Liver (tissue), 8 donors: ENCODE measurements at regions not wholly inside any gene's neighbourhood (a gene's known extent, or its start where the extent isn't known, plus 50 kb on each side); places are given as distances from the start of the nearest gene placed in this dataset.

Experiments used
- DNase-seq: peaks from one replicate; pipeline ENCODE4 v3.0.0-alpha.2; 2017; ENCODE audit warnings: low spot score
- H3K27ac ChIP-seq, 2 donors: one replicate each; pipeline ENCODE4 v1.7.0; 2013; ENCODE audit warnings: inconsistent platforms in 2 of 2, low read length in 2 of 2, control low read depth in 1 of 2, low read depth in 1 of 2, mild to moderate bottlenecking in 1 of 2
- H3K27me3 ChIP-seq, 4 donors: one replicate each; pipeline versions ENCODE4 v1.6.1 to v1.7.0; 2013; ENCODE audit warnings: low read length in 3 of 4, inconsistent platforms in 1 of 4, mild to moderate bottlenecking in 1 of 4, moderate library complexity in 1 of 4; ENCODE audit not compliant: control insufficient read depth in 4 of 4, insufficient read depth in 4 of 4
- H3K36me3 ChIP-seq, 4 donors: one replicate each; pipeline versions ENCODE4 v1.6.1 to v1.7.0; 2013; ENCODE audit warnings: low read length in 3 of 4, mild to moderate bottlenecking in 3 of 4, low read depth in 1 of 4, moderate library complexity in 1 of 4; ENCODE audit not compliant: control insufficient read depth in 4 of 4, insufficient read depth in 3 of 4
- H3K4me1 ChIP-seq, 4 donors: one replicate each; pipeline versions ENCODE4 v1.6.1 to v1.7.0; 2013; ENCODE audit warnings: low read length in 3 of 4, mild to moderate bottlenecking in 3 of 4, moderate library complexity in 1 of 4; ENCODE audit not compliant: control insufficient read depth in 4 of 4, insufficient read depth in 4 of 4
- H3K4me3 ChIP-seq, 3 donors: one replicate each; pipeline versions ENCODE4 v1.6.1 to v1.7.0; 2013; ENCODE audit warnings: low read length in 3 of 3, control low read depth in 1 of 3, low read depth in 1 of 3, mild to moderate bottlenecking in 1 of 3
- H3K9ac ChIP-seq, 2 donors: one replicate each; pipeline ENCODE4 v1.7.0; 2013; ENCODE audit warnings: low read length in 2 of 2, mild to moderate bottlenecking in 2 of 2, moderate library complexity in 2 of 2, control low read depth in 1 of 2, low read depth in 1 of 2
- H3K9me3 ChIP-seq, 4 donors: one replicate each; pipeline versions ENCODE4 v1.6.1 to v1.7.0; 2013; ENCODE audit warnings: low read length in 3 of 4; ENCODE audit not compliant: control insufficient read depth in 4 of 4
- EGR1 ChIP-seq, 2 donors: IDR thresholded peaks; 2 replicates each; pipeline ENCODE4 v1.6.1; 2016 to 2018; ENCODE audit warnings: antibody characterized with exemption in 2 of 2, low read depth in 2 of 2
- FOXA1 ChIP-seq: IDR thresholded peaks from 2 replicates; pipeline ENCODE4 v1.6.1; 2016; ENCODE audit warnings: antibody characterized with exemption
- GABPA ChIP-seq, 2 donors: IDR thresholded peaks in 1 of 2; conservative IDR thresholded peaks in 1 of 2; 2 replicates each; pipeline ENCODE4 v1.6.1; 2016; ENCODE audit warnings: antibody characterized with exemption in 2 of 2, mild to moderate bottlenecking in 1 of 2, moderate library complexity in 1 of 2
- HNF4A ChIP-seq, 2 donors: conservative IDR thresholded peaks; 2 replicates each; pipeline ENCODE4 v1.6.1; 2016; ENCODE audit warnings: antibody characterized with exemption in 2 of 2, mild to moderate bottlenecking in 2 of 2
- HNF4G ChIP-seq: IDR thresholded peaks from 2 replicates; pipeline ENCODE4 v1.6.1; 2016; ENCODE audit warnings: antibody characterized with exemption
- JUND ChIP-seq, 2 donors: IDR thresholded peaks; 2 replicates each; pipeline ENCODE4 v1.6.1; 2016; ENCODE audit warnings: antibody characterized with exemption in 2 of 2
- NR2F2 ChIP-seq: IDR thresholded peaks from 2 replicates; pipeline ENCODE4 v1.6.1; 2016; ENCODE audit warnings: antibody characterized with exemption
- RXRA ChIP-seq, 2 donors: IDR thresholded peaks; 2 replicates each; pipeline ENCODE4 v1.6.1; 2017 to 2018; ENCODE audit warnings: antibody characterized with exemption in 2 of 2, mild to moderate bottlenecking in 1 of 2
- SP1 ChIP-seq: IDR thresholded peaks from 2 replicates; pipeline ENCODE4 v1.6.1; 2018; ENCODE audit warnings: antibody characterized with exemption, mild to moderate bottlenecking
- TAF1 ChIP-seq: conservative IDR thresholded peaks from 2 replicates; pipeline ENCODE4 v1.6.1; 2016; ENCODE audit warnings: antibody characterized with exemption, mild to moderate bottlenecking
- YY1 ChIP-seq: IDR thresholded peaks from 2 replicates; pipeline ENCODE4 v1.6.1; 2016; ENCODE audit warnings: antibody characterized with exemption, mild to moderate bottlenecking
- WGBS: extraction: QIAGEN DNeasy Blood & Tissue Kit; methylation state at CpG from one replicate; pipeline ENCODE4 v1.1.7; 2013; 5-methylcytosine and 5-hydroxymethylcytosine counted together
- TF ChIP-seq, protein P1 (sequence below): fragments of 150-350 bp; IDR thresholded peaks from 2 replicates; pipeline ENCODE4 v1.5.1; 2017; ENCODE audit warnings: improper control_type of control experiment, low read depth, low read length; ENCODE audit not compliant: missing input control
- TF ChIP-seq, protein P2 (sequence below): IDR thresholded peaks from 2 replicates; pipeline ENCODE4 v1.6.1; 2016; ENCODE audit warnings: antibody characterized with exemption
- TF ChIP-seq, protein P3 (sequence below): IDR thresholded peaks from 2 replicates; pipeline ENCODE4 v1.6.1; 2016; ENCODE audit warnings: antibody characterized with exemption
- TF ChIP-seq, protein P4 (sequence below): IDR thresholded peaks from 2 replicates; pipeline ENCODE4 v1.6.1; 2016; ENCODE audit warnings: antibody characterized with exemption
- TF ChIP-seq, protein P5 (sequence below): IDR thresholded peaks from 2 replicates; pipeline ENCODE4 v1.6.1; 2016; ENCODE audit warnings: antibody characterized with exemption, mild to moderate bottlenecking
- donor health status: healthy.
- donor health status: healthy.
- donor health status: healthy.
- donor health status: healthy.
- donor health status: healthy.

DNA sequence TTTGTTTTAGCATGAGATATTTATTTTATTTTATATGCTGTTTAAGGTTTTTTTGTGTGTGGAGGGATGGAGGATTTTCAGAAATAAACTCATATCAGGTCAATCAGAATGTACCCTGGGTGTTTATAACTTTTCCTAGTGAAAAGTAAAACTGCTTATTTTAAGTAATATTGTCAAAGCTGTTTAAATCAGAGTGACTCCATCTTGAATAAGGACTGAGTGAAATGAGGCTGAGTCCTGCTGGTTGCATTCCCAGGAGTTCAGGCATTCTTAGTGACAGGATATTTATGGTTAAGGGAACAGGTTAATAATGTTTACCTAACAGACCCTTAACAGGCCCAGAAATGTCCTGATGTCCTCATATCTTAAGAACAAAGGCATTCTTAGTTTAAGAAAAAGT, 1160.9 kb upstream of the PCDH7 start:
- no peak for TF ChIP-seq FOXA1
- no peak for TF ChIP-seq RXRA (IDR thresholded peaks at IDR 0.05)
- TF ChIP-seq EGR1 (IDR thresholded peaks at IDR 0.05; ENCODE audit: low read depth in 2 of 2): no peak
- TF ChIP-seq GABPA (IDR thresholded peaks at IDR 0.05 in 1 of 2, conservative IDR thresholded peaks at IDR 0.05 in 1 of 2): no peak
- TF ChIP-seq, protein P1, sequence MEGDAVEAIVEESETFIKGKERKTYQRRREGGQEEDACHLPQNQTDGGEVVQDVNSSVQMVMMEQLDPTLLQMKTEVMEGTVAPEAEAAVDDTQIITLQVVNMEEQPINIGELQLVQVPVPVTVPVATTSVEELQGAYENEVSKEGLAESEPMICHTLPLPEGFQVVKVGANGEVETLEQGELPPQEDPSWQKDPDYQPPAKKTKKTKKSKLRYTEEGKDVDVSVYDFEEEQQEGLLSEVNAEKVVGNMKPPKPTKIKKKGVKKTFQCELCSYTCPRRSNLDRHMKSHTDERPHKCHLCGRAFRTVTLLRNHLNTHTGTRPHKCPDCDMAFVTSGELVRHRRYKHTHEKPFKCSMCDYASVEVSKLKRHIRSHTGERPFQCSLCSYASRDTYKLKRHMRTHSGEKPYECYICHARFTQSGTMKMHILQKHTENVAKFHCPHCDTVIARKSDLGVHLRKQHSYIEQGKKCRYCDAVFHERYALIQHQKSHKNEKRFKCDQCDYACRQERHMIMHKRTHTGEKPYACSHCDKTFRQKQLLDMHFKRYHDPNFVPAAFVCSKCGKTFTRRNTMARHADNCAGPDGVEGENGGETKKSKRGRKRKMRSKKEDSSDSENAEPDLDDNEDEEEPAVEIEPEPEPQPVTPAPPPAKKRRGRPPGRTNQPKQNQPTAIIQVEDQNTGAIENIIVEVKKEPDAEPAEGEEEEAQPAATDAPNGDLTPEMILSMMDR: no peak
- no peak for TF ChIP-seq YY1
- TF ChIP-seq, protein P2, sequence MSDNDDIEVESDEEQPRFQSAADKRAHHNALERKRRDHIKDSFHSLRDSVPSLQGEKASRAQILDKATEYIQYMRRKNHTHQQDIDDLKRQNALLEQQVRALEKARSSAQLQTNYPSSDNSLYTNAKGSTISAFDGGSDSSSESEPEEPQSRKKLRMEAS: no peak
- Histone ChIP-seq H3K4me3 (no peak overlapping the region), H3K9ac (no peak overlapping the region), H3K27ac (no peak overlapping the region), H3K36me3 (no peaks in the 10 kb centered on the region), H3K27me3 (no peaks in the 10 kb centered on the region), H3K9me3 (no peaks in the 10 kb centered on the region), H3K4me1 (no peaks in the 10 kb centered on the region)
- DNase-seq: no peak

DNA sequence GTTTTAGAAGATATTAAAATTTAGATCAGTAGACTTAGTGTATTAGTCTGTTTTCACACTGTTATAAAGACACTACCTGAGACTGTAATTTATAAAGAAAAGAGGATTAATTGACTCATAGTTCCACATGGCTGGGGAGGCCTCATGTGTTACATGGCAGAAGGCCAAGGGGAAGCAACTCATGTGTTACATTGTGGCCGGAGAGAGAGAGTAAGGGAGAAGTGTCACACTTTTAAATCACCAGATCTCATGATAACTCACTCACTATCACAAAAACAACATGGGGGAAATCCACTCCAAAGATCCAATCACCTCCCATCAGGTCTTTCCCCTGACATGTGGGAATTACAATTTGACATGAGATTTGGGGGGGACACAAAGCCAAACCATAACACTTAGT, 1159.7 kb upstream of the PCDH7 start:
- Histone ChIP-seq H3K9ac (no peak overlapping the region), H3K36me3 (no peaks in the 10 kb centered on the region), H3K4me3 (no peak overlapping the region), H3K27ac (no peak overlapping the region), H3K9me3 (no peaks in the 10 kb centered on the region), H3K4me1 (no peaks in the 10 kb centered on the region), H3K27me3 (no peaks in the 10 kb centered on the region)
- DNase-seq: no peak
- 73% methylated on average over 1 of the region's 1 CpG for WGBS
- TF ChIP-seq FOXA1 (no peak), HNF4G (no peak), TAF1 (no peak)
- TF ChIP-seq, protein P3, sequence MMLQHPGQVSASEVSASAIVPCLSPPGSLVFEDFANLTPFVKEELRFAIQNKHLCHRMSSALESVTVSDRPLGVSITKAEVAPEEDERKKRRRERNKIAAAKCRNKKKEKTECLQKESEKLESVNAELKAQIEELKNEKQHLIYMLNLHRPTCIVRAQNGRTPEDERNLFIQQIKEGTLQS: no peak

DNA sequence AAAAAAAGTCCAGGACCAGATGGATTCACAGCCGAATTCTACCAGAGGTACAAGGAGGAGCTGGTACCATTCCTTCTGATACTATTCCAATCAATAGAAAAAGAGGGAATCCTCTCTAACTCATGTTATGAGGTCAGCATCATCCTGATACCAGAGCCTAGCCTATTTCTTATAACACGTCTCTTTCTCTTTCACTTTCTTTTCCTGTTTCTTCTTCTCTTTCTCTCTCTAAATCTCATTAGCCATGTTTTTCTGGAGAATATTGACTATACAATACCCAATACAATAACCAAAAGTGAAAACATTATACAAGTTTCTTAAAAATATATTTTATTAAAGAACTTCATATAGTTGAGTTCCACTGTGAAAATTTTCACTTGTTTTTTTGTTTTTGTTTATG, 1154.9 kb upstream of the PCDH7 start:
- Histone ChIP-seq H3K9me3 (no peaks in the 10 kb centered on the region), H3K9ac (no peak overlapping the region), H3K27ac (no peak overlapping the region), H3K4me1 (no peaks in the 10 kb centered on the region), H3K4me3 (no peak overlapping the region), H3K36me3 (no peaks in the 10 kb centered on the region), H3K27me3 (no peaks in the 10 kb centered on the region)
- no peak for DNase-seq
- no peak for TF ChIP-seq RXRA (IDR thresholded peaks at IDR 0.05)
- TF ChIP-seq, protein P2: no peak
- TF ChIP-seq, protein P4, sequence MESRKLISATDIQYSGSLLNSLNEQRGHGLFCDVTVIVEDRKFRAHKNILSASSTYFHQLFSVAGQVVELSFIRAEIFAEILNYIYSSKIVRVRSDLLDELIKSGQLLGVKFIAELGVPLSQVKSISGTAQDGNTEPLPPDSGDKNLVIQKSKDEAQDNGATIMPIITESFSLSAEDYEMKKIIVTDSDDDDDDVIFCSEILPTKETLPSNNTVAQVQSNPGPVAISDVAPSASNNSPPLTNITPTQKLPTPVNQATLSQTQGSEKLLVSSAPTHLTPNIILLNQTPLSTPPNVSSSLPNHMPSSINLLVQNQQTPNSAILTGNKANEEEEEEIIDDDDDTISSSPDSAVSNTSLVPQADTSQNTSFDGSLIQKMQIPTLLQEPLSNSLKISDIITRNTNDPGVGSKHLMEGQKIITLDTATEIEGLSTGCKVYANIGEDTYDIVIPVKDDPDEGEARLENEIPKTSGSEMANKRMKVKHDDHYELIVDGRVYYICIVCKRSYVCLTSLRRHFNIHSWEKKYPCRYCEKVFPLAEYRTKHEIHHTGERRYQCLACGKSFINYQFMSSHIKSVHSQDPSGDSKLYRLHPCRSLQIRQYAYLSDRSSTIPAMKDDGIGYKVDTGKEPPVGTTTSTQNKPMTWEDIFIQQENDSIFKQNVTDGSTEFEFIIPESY: no peak
- no peak for TF ChIP-seq NR2F2
- TF ChIP-seq, protein P3: no peak
- TF ChIP-seq, protein P5, sequence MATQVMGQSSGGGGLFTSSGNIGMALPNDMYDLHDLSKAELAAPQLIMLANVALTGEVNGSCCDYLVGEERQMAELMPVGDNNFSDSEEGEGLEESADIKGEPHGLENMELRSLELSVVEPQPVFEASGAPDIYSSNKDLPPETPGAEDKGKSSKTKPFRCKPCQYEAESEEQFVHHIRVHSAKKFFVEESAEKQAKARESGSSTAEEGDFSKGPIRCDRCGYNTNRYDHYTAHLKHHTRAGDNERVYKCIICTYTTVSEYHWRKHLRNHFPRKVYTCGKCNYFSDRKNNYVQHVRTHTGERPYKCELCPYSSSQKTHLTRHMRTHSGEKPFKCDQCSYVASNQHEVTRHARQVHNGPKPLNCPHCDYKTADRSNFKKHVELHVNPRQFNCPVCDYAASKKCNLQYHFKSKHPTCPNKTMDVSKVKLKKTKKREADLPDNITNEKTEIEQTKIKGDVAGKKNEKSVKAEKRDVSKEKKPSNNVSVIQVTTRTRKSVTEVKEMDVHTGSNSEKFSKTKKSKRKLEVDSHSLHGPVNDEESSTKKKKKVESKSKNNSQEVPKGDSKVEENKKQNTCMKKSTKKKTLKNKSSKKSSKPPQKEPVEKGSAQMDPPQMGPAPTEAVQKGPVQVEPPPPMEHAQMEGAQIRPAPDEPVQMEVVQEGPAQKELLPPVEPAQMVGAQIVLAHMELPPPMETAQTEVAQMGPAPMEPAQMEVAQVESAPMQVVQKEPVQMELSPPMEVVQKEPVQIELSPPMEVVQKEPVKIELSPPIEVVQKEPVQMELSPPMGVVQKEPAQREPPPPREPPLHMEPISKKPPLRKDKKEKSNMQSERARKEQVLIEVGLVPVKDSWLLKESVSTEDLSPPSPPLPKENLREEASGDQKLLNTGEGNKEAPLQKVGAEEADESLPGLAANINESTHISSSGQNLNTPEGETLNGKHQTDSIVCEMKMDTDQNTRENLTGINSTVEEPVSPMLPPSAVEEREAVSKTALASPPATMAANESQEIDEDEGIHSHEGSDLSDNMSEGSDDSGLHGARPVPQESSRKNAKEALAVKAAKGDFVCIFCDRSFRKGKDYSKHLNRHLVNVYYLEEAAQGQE: no peak
- TF ChIP-seq JUND (IDR thresholded peaks at IDR 0.05): no peak
- no peak for TF ChIP-seq SP1
- no peak for TF ChIP-seq HNF4A (conservative IDR thresholded peaks at IDR 0.05)
- no peak for TF ChIP-seq HNF4G
- WGBS: 53% methylated on average over 2 of the region's 2 CpGs
